ENCODE measurements at regions not wholly inside any gene's neighbourhood (a gene's known extent, or its start where the extent isn't known, plus 50 kb on each side); places are given as distances from the start of the nearest gene placed in this dataset.

DNA sequence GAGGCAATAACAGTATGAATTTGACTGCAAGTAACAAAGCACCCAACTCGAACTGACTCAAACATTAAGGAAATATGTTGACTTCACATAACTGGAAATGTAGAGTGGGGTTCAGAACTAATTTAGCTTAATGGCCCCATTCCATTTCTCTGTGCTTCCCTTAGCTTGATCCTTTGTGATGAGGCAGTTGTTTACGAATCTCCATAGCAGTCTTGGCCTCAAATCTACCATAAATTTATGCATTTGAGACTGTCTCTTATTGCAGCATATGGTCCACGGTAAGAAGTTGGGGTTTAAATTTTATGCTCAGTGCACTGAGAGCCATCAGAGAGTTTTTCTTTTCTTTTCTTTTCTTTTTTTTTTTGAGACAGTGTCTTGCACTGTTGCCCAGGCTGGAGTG is 148.7 kb upstream of the POU1F1 start:
- no peak overlapping the region for H2AFZ ChIP-seq (replicated peaks; ENCODE audit: low read length, poor library complexity)
- H3K18ac ChIP-seq (ENCODE audit: low read depth, low read length): no peak overlapping the region
- no peaks in the 10 kb centered on the region for H3K4me1 ChIP-seq (ENCODE audit: control insufficient read depth, insufficient read depth, low read length)
- no peaks in the 10 kb centered on the region for H3K79me1 ChIP-seq (ENCODE audit: low read depth in 1 of 2, low read length in 2 of 2)
- H4K91ac ChIP-seq (ENCODE audit: insufficient read depth, low read depth, low read length): no peak overlapping the region
- no peaks in the 10 kb centered on the region; the same call in 1 of the 2 replicates for H3K9me3 ChIP-seq (ENCODE audit: control insufficient read depth, insufficient read depth, low read length)
- CTCF ChIA-PET: no interaction called here
- H2BK120ac ChIP-seq (ENCODE audit: low read depth, low read length): no peak overlapping the region
- intact Hi-C loops (cut with micrococcal nuclease) (no loop called here), dilution Hi-C loops (cut with HindIII; ENCODE audit: low sequenced_read_pairs, unreplicated experiment) (no loop called here), in situ Hi-C loops (cut with MboI; ENCODE audit: low sequenced_read_pairs) (no loop called here)
- no peaks in the 10 kb centered on the region for H3K27me3 ChIP-seq (ENCODE audit: control insufficient read depth, insufficient read depth, low read length)
- ATAC-seq (ENCODE audit: low read depth) (no peak), DNase-seq (no peak)
- no peak overlapping the region for H3K4ac ChIP-seq (ENCODE audit: low read depth, low read length)
- no peak overlapping the region for H4K5ac ChIP-seq (ENCODE audit: low read depth, low read length)
- H2BK20ac ChIP-seq (ENCODE audit: low read depth, low read length): no peak overlapping the region
- H2BK5ac ChIP-seq (ENCODE audit: low read depth, low read length, poor library complexity, severe bottlenecking): no peak overlapping the region
- no CpG with 5 or more reads among the region's 3 CpGs for WGBS, 2 experiments (ENCODE audit: extremely low coverage in 2 of 2, insufficient read length in 1 of 2)
- no peak overlapping the region for H3K9ac ChIP-seq (ENCODE audit: low read depth, low read length)
- POLR2A ChIA-PET (ENCODE audit: unreplicated experiment): no interaction called here
- TF ChIP-seq CHD1 (IDR thresholded peaks at IDR 0.05; ENCODE audit: low read depth, low read length): no peak
- TF ChIP-seq MXI1 (IDR thresholded peaks at IDR 0.05; ENCODE audit: borderline replicate concordance, low read depth, low read length): no peak
- TF ChIP-seq, protein P1, sequence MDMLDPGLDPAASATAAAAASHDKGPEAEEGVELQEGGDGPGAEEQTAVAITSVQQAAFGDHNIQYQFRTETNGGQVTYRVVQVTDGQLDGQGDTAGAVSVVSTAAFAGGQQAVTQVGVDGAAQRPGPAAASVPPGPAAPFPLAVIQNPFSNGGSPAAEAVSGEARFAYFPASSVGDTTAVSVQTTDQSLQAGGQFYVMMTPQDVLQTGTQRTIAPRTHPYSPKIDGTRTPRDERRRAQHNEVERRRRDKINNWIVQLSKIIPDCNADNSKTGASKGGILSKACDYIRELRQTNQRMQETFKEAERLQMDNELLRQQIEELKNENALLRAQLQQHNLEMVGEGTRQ (IDR thresholded peaks at IDR 0.05; ENCODE audit: low read depth, low read length): no peak
- TF ChIP-seq RAD21 (IDR thresholded peaks at IDR 0.05; ENCODE audit: low read length): no peak
- TF ChIP-seq SMC3 (IDR thresholded peaks at IDR 0.05; ENCODE audit: low read depth, low read length): no peak
- no peak for TF ChIP-seq CEBPB (IDR thresholded peaks at IDR 0.05; ENCODE audit: low read depth, low read length)
- no peak for TF ChIP-seq BHLHE40 (IDR thresholded peaks at IDR 0.05; ENCODE audit: low read depth, low read length)
- TF ChIP-seq MAZ (IDR thresholded peaks at IDR 0.05; ENCODE audit: borderline replicate concordance, low read depth, low read length): no peak
- H3K23ac ChIP-seq (ENCODE audit: low read depth, low read length): no peak overlapping the region
- no peaks in the 10 kb centered on the region for H4K20me1 ChIP-seq (ENCODE audit: insufficient read depth, low read length)
- no peak overlapping the region for H3K56ac ChIP-seq (ENCODE audit: extremely low read depth, insufficient read depth, low read length)
- no peak overlapping the region for H2AK9ac ChIP-seq (replicated peaks; ENCODE audit: low read depth, low read length, poor library complexity)
- H2AK5ac ChIP-seq (ENCODE audit: low read depth, low read length): no peak overlapping the region
- no peak overlapping the region for H3K4me2 ChIP-seq (ENCODE audit: low read depth, low read length)
- H3K9me1 ChIP-seq (ENCODE audit: insufficient read depth, low read length): no peaks in the 10 kb centered on the region
- no peaks in the 10 kb centered on the region for H3K36me3 ChIP-seq (ENCODE audit: control insufficient read depth, insufficient read depth, low read length)
- no peak overlapping the region for H3K4me3 ChIP-seq (ENCODE audit: insufficient read depth, low read depth, low read length)
- H2BK15ac ChIP-seq (ENCODE audit: low read depth, low read length): no peak overlapping the region
- no peak overlapping the region for H3K27ac ChIP-seq (ENCODE audit: insufficient read depth, low read length)
- no TSS peak for BruUV-seq (replicated peaks)
- H4K8ac ChIP-seq (ENCODE audit: low read depth in 2 of 2, low read length in 2 of 2): no peak overlapping the region
- H3K14ac ChIP-seq (replicated peaks; ENCODE audit: low read depth, low read length): no peak overlapping the region

All from IMR-90 (cell line).